ENCODE measurements at regions not wholly inside any gene's neighbourhood (a gene's known extent, or its start where the extent isn't known, plus 50 kb on each side); places are given as distances from the start of the nearest gene placed in this dataset.

GRCh38 chr4:156401371-156401770 lies 447.7 kb upstream of the CTSO start:
- ATAC-seq = no peak
- intact Hi-C loops (cut with DNase I) = no loop called here
- Histone ChIP-seq H3K4me3 (no peak overlapping the region), H3K27me3 (no peaks in the 10 kb centered on the region), H3K9me3 (no peaks in the 10 kb centered on the region), H3K36me3 (no peaks in the 10 kb centered on the region), H3K27ac (no peak overlapping the region), H3K4me1 (no peaks in the 10 kb centered on the region)
- DNase-seq = no peak
- TF ChIP-seq CTCF (IDR thresholded peaks at IDR 0.05) = no peak

DNA sequence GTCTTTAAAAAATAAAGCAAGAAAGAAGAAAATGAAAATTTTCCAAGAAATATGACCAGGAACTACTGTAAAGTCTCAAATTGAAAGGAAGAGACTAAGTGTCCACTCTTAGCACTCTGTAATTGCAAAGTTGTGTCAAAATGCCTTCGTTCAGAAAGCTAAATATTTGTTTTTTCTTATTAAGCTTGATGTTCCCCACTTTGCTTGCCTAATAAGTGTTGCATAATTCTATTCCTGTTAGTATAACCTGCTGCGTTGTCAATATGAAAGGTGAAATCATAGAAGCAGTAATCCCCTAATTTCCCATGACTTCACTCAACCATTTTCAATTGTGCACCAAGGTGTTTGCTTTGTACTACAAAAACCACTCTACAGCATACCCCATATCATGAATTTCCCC lies 442.9 kb upstream of the CTSO start:
- H3K36me3 ChIP-seq = no peaks in the 10 kb centered on the region
- intact Hi-C loops (cut with DNase I) = no loop called here

GRCh38 chr4:156391325-156391653 lies 437.6 kb upstream of the CTSO start:
- ATAC-seq = no peak

More for the DNA sequence above, 442.9 kb upstream of the CTSO start:
- H3K4me3 ChIP-seq = no peak overlapping the region
- TF ChIP-seq CTCF (IDR thresholded peaks at IDR 0.05) = no peak
- no peaks in the 10 kb centered on the region for H3K9me3 ChIP-seq
- DNase-seq (no peak), ATAC-seq (no peak)
- no peaks in the 10 kb centered on the region for H3K4me1 ChIP-seq
- H3K27ac ChIP-seq = no peak overlapping the region
- H3K27me3 ChIP-seq = no peaks in the 10 kb centered on the region

GRCh38 chr4:156390599-156391324 lies 437.1 kb upstream of the CTSO start:
- H3K27me3 ChIP-seq = no peaks in the 10 kb centered on the region
- ATAC-seq (no peak), DNase-seq (no peak)
- no peak overlapping the region for H3K27ac ChIP-seq
- H3K4me1 ChIP-seq = no peaks in the 10 kb centered on the region
- H3K36me3 ChIP-seq = no peaks in the 10 kb centered on the region
- TF ChIP-seq CTCF (IDR thresholded peaks at IDR 0.05) = no peak
- H3K9me3 ChIP-seq = no peaks in the 10 kb centered on the region
- no peak overlapping the region for H3K4me3 ChIP-seq
- intact Hi-C loops (cut with DNase I) = no loop called here

More at GRCh38 chr4:156391325-156391653, 437.6 kb upstream of the CTSO start:
- no peaks in the 10 kb centered on the region for H3K36me3 ChIP-seq
- no peaks in the 10 kb centered on the region for H3K9me3 ChIP-seq
- intact Hi-C loops (cut with DNase I) = no loop called here
- no peak overlapping the region for H3K27ac ChIP-seq
- H3K27me3 ChIP-seq = no peaks in the 10 kb centered on the region
- no peaks in the 10 kb centered on the region for H3K4me1 ChIP-seq
- no peak overlapping the region for H3K4me3 ChIP-seq
- TF ChIP-seq CTCF (IDR thresholded peaks at IDR 0.05) = no peak
- DNase-seq = no peak

GRCh38 chr4:156388826-156389225 lies 435.2 kb upstream of the CTSO start:
- H3K4me3 ChIP-seq = no peak overlapping the region
- no peaks in the 10 kb centered on the region for H3K36me3 ChIP-seq
- intact Hi-C loops (cut with DNase I) = no loop called here
- no peaks in the 10 kb centered on the region for H3K4me1 ChIP-seq
- no peak overlapping the region for H3K27ac ChIP-seq
- ATAC-seq (no peak), DNase-seq (no peak)
- H3K9me3 ChIP-seq = no peaks in the 10 kb centered on the region
- no peak for TF ChIP-seq CTCF (IDR thresholded peaks at IDR 0.05)
- H3K27me3 ChIP-seq = no peaks in the 10 kb centered on the region
